Stomach (tissue), 8 donors: ENCODE measurements at regions not wholly inside any gene's neighbourhood (a gene's known extent, or its start where the extent isn't known, plus 50 kb on each side); places are given as distances from the start of the nearest gene placed in this dataset.

Experiments
- DNase-seq, 2 donors: peaks; one replicate each; pipeline versions ENCODE4 v3.0.0 to v3.0.0-alpha.2; 2013 to 2019
- H3K27ac ChIP-seq, 5 donors: fragments of 200-600 bp in 4 of 5; sonication (generic) in 4 of 5; one replicate each; pipeline ENCODE4 v1.5.1; 2013 to 2019; ENCODE audit warnings: mild to moderate bottlenecking in 1 of 5, moderate library complexity in 1 of 5
- H3K27me3 ChIP-seq, 3 donors: fragments of 200-600 bp; sonication (generic); one replicate each; pipeline ENCODE4 v1.5.1; 2017 to 2019; ENCODE audit warnings: mixed run types in 1 of 3
- H3K36me3 ChIP-seq, 4 donors: fragments of 200-600 bp; sonication (generic); 1 replicate in 3 of 4; 2 replicates in 1 of 4; pipeline ENCODE4 v1.5.1; 2016 to 2019
- H3K4me1 ChIP-seq, 4 donors: fragments of 200-600 bp; sonication (generic); one replicate each; pipeline ENCODE4 v1.5.1; 2016 to 2019
- H3K4me3 ChIP-seq, 4 donors: fragments of 200-600 bp; sonication (generic) in 3 of 4; one replicate each; pipeline ENCODE4 v1.5.1; 2016 to 2019; ENCODE audit warnings: mild to moderate bottlenecking in 1 of 4
- H3K9me3 ChIP-seq, 4 donors: fragments of 200-600 bp; sonication (generic); one replicate each; pipeline ENCODE4 v1.5.1; 2016 to 2019
- EP300 ChIP-seq: sonication (generic); formaldehyde crosslinking; IDR thresholded peaks from one replicate; pipeline ENCODE4 v1.6.1; 2017; ENCODE audit warnings: antibody characterized with exemption
- POLR2A ChIP-seq, 4 donors: fragments of 450-650 bp; IDR thresholded peaks; one replicate each; pipeline ENCODE4 v1.6.1; 2016; ENCODE audit warnings: antibody characterized with exemption in 4 of 4, control low read depth in 2 of 4, mild to moderate bottlenecking in 1 of 4, moderate library complexity in 1 of 4
- POLR2AphosphoS5 ChIP-seq, 3 donors: sonication (generic); formaldehyde crosslinking; IDR thresholded peaks; one replicate each; pipeline ENCODE4 v1.6.1; 2016; ENCODE audit warnings: antibody characterized with exemption in 3 of 3
- WGBS, 5 donors: extraction: QIAGEN DNeasy Blood & Tissue Kit in 3 of 5; methylation state at CpG; one replicate each; pipeline versions ENCODE4 v1.1.5 to v1.1.7; 2013 to 2018; 5-methylcytosine and 5-hydroxymethylcytosine counted together
- intact Hi-C: fragments of 100-400 bp; cut with DNase I; formaldehyde crosslinking; loops from one replicate; pipeline ENCODE4 v1.15.1; 2023; ENCODE audit warnings: low total_unique reads
- TF ChIP-seq, protein P1 (sequence below), 7 experiments: fragments of 450-650 bp in 4 of 7; fragments of 200-600 bp in 3 of 7; sonication (generic) in 3 of 7; IDR thresholded peaks; one replicate each; pipeline ENCODE4 v1.5.1; 2016 to 2019; ENCODE audit warnings: antibody characterized with exemption in 7 of 7, control low read depth in 2 of 7, mild to moderate bottlenecking in 1 of 7
- donor health status: healthy with polysubstance abuse.
- donor health status: Bipolar disorder and iron deficiency.
- donor health status: healthy.

DNA sequence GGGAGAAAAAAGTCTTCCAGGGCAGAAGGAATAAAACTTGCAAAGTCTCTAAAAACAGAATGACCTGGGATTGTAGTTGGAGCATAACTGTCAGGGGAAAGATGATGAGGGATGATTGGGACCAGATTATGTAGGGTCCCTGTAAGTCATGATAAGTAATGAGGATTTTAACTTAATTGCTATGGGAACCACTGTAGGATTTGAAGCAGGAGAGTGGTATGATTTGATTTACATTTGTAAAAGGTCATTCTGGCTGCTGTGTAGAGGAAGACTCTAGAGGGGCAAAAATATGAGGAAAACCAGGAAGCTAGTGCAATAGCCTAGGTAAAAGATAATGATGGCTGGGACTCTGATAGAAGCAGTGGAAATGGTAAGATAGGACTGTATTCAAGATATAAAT lies 900.2 kb downstream of the DIAPH3 start:
- no peaks in the 10 kb centered on the region for H3K27me3 ChIP-seq
- H3K36me3 ChIP-seq = no peaks in the 10 kb centered on the region
- DNase-seq = no peak
- no peak overlapping the region for H3K4me3 ChIP-seq
- no peaks in the 10 kb centered on the region for H3K4me1 ChIP-seq
- H3K27ac ChIP-seq = no peak overlapping the region
- no peaks in the 10 kb centered on the region for H3K9me3 ChIP-seq
- intact Hi-C loops = no loop called here
- TF ChIP-seq POLR2AphosphoS5 (IDR thresholded peaks at IDR 0.05) (no peak), POLR2A (IDR thresholded peaks at IDR 0.05) (no peak), EP300 (no peak)
- TF ChIP-seq, protein P1, sequence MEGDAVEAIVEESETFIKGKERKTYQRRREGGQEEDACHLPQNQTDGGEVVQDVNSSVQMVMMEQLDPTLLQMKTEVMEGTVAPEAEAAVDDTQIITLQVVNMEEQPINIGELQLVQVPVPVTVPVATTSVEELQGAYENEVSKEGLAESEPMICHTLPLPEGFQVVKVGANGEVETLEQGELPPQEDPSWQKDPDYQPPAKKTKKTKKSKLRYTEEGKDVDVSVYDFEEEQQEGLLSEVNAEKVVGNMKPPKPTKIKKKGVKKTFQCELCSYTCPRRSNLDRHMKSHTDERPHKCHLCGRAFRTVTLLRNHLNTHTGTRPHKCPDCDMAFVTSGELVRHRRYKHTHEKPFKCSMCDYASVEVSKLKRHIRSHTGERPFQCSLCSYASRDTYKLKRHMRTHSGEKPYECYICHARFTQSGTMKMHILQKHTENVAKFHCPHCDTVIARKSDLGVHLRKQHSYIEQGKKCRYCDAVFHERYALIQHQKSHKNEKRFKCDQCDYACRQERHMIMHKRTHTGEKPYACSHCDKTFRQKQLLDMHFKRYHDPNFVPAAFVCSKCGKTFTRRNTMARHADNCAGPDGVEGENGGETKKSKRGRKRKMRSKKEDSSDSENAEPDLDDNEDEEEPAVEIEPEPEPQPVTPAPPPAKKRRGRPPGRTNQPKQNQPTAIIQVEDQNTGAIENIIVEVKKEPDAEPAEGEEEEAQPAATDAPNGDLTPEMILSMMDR (IDR thresholded peaks at IDR 0.05) = no peak

DNA sequence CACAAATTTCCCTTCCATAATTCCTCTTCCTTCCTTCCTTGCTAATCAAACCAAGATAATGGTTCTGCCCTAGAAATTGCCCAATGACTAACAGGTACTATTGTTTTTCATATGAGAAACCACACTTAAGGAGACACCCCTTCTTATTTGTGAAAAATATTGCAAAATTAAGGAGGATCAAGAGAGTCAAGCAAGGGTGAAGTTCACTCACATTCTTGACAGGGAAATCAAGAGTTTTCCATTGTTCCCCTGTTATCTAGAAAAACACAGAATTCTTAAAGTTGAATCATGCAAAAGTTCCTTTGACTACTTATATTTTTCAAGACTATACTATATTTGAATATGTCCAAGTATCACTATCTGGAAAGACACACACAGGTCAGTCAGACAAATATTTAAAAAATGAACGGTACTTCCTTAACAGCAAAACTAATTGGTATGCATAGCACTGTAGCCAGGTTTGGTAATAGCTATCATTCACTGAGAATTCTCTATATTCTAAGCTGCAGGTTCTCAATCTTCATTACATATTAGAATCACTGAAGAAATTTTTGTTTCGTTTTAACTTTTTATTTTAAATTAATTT lies 897.2 kb downstream of the DIAPH3 start:
- Histone ChIP-seq H3K4me3 (no peak overlapping the region), H3K27ac (no peak overlapping the region), H3K27me3 (no peaks in the 10 kb centered on the region), H3K9me3 (no peaks in the 10 kb centered on the region), H3K36me3 (no peaks in the 10 kb centered on the region), H3K4me1 (no peaks in the 10 kb centered on the region)
- TF ChIP-seq POLR2A (IDR thresholded peaks at IDR 0.05) = no peak
- no peak for TF ChIP-seq POLR2AphosphoS5 (IDR thresholded peaks at IDR 0.05)
- TF ChIP-seq, protein P1 (IDR thresholded peaks at IDR 0.05) = no peak
- TF ChIP-seq EP300 = no peak
- intact Hi-C loops = no loop called here
- DNase-seq = no peak
- WGBS, 5 donors = 40 to 55% (median 46%) methylated on average over 2 of the region's 2 CpGs

DNA sequence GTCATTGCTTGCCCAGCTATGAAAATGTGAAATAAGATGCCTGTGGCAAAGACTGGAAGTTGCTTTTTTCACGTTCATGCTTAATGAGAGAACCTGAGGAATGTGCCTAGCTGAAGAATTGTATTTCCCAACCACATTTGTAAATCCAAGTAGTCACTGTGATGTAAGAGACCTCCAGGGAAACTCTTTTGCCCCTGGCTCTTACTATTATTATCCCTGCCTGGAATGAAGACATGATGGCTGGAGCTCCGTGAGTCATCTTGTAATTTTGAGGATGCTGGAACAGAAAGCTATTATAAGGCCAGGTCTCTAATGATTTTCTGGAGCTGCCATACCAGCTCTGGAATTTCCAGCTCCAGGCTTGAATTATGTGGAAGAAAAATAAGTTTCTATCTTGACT lies 894.3 kb downstream of the DIAPH3 start:
- intact Hi-C loops = no loop called here
- Histone ChIP-seq H3K27ac (no peak overlapping the region), H3K4me3 (no peak overlapping the region), H3K36me3 (no peaks in the 10 kb centered on the region), H3K27me3 (no peaks in the 10 kb centered on the region), H3K9me3 (no peaks in the 10 kb centered on the region), H3K4me1 (no peaks in the 10 kb centered on the region)
- DNase-seq = no peak
- no peak for TF ChIP-seq POLR2A (IDR thresholded peaks at IDR 0.05)
- WGBS, 5 donors = 78 to 88% (median 81%) methylated on average over 2 of the region's 2 CpGs

DNA sequence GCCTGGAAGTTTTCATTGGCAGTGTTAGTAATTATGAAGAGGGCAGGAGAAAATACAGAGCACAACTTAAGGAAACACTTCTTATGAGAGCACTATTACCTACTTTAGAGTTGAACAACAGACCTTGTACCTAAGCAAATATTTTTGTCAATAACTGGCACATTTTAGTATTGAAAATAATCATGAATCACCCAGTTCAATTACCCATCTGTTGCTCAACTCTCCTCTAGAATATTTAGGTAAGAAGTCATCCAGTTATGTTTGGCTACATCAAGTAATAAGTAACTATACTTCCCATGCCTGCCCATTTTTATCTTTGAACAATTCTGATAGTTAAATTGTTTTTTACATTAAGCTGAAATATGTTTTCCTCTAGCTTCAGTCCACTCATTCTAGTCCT lies 893.4 kb downstream of the DIAPH3 start:
- TF ChIP-seq POLR2AphosphoS5 (IDR thresholded peaks at IDR 0.05) (no peak), POLR2A (IDR thresholded peaks at IDR 0.05) (no peak), EP300 (no peak)
- TF ChIP-seq, protein P1 (IDR thresholded peaks at IDR 0.05) = no peak
- intact Hi-C loops = no loop called here
- Histone ChIP-seq H3K9me3 (no peaks in the 10 kb centered on the region), H3K4me3 (no peak overlapping the region), H3K27ac (no peak overlapping the region), H3K4me1 (no peaks in the 10 kb centered on the region), H3K27me3 (no peaks in the 10 kb centered on the region), H3K36me3 (no peaks in the 10 kb centered on the region)
- no peak for DNase-seq

DNA sequence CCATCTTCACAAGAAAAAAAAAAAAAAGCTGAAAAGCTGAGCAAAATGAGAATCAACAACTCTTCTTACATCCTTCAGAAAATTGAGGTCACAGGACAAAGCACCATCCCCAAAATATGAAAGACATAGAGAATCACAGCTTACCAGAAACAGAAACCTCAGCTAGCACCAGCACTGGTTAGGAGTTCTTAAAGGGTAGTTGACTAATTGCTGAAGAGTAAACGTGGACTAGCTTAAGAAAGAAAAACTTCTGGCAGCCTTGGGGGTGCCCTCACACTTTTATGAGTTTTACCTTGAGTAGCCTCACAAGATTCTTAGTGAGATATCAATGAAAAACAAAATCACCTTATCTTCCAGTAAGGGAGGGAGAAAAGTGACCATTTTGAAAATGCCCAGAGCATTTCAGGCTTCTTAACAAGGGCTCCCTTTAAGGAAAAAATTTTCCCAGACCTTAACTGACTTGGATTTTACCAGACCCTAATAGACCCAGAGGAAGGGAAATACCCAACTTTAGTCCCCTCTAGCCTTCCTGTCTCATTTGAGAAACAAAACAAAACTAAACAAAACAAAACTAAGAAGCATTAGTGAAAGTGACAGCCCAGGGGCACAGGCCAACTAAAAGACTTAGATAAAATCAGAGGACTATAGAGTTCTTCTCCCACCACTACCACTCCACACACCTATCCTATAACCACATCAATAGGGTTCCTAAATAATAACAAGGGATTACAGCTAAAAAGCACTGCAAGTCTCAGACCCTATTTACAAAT lies 888.6 kb downstream of the DIAPH3 start:
- intact Hi-C loops = no loop called here

More for the DNA sequence above, 888.6 kb downstream of the DIAPH3 start:
- H3K4me1 ChIP-seq = no peaks in the 10 kb centered on the region
- no peak overlapping the region for H3K27ac ChIP-seq
- no peak for DNase-seq
- no peaks in the 10 kb centered on the region for H3K27me3 ChIP-seq
- H3K9me3 ChIP-seq = no peaks in the 10 kb centered on the region
- no peak for TF ChIP-seq POLR2A (IDR thresholded peaks at IDR 0.05)
- TF ChIP-seq EP300 = no peak
- TF ChIP-seq, protein P1 (IDR thresholded peaks at IDR 0.05) = no peak
- no peak for TF ChIP-seq POLR2AphosphoS5 (IDR thresholded peaks at IDR 0.05)
- H3K4me3 ChIP-seq = no peak overlapping the region
- 19 to 47% (median 29%) methylated on average over 1 of the region's 1 CpG for WGBS, 5 donors
- no peaks in the 10 kb centered on the region for H3K36me3 ChIP-seq
